ENCODE measurements at regions not wholly inside any gene's neighbourhood (a gene's known extent, or its start where the extent isn't known, plus 50 kb on each side); places are given as distances from the start of the nearest gene placed in this dataset.

DNA sequence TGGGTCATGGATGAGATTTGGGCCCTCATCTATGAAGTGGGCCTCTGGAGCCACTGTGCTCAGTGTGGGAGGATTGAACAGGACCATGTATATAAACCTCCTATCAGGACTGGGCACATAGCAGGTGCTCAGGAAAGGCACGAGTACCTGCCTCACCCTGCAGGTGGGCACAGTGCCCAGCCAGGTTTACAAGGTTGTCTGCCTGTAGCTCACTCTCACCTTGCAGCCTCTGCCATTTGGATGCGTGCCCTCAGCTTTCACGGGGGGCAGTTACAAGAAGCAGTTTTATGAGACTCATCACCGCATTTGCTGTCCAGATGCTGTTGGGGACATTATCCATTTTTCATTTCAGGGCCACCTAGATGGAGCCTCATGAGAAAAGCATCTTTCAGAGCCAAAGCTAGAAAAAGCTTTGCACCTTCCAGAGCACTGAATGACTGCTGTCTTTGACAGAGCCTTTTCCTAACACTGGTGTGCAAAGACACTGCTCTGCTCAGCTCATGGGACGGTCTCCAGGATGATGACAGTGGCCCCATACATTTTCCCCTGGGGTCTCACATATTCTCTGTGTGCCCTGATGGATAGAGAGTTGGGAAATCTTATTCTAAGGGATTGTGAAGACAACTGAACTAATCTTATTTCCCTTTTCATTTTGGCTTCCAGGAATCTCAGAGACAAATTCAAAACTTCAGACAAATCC lies 327.5 kb upstream of the RTL1 start:
- Histone ChIP-seq H3K36me3 (ENCODE audit: control insufficient read depth, insufficient read depth, low read length) (no peaks in the 10 kb centered on the region), H3K4me3 (ENCODE audit: low read depth, low read length) (no peak overlapping the region), H3K27me3 (ENCODE audit: control insufficient read depth, insufficient read depth, low read length) (no peaks in the 10 kb centered on the region)
- DNase-seq (ENCODE audit: low read depth): no peak
- TF ChIP-seq, protein P1, sequence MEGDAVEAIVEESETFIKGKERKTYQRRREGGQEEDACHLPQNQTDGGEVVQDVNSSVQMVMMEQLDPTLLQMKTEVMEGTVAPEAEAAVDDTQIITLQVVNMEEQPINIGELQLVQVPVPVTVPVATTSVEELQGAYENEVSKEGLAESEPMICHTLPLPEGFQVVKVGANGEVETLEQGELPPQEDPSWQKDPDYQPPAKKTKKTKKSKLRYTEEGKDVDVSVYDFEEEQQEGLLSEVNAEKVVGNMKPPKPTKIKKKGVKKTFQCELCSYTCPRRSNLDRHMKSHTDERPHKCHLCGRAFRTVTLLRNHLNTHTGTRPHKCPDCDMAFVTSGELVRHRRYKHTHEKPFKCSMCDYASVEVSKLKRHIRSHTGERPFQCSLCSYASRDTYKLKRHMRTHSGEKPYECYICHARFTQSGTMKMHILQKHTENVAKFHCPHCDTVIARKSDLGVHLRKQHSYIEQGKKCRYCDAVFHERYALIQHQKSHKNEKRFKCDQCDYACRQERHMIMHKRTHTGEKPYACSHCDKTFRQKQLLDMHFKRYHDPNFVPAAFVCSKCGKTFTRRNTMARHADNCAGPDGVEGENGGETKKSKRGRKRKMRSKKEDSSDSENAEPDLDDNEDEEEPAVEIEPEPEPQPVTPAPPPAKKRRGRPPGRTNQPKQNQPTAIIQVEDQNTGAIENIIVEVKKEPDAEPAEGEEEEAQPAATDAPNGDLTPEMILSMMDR (IDR thresholded peaks at IDR 0.05; ENCODE audit: insufficient read depth, low read length, poor library complexity, severe bottlenecking): no peak

DNA sequence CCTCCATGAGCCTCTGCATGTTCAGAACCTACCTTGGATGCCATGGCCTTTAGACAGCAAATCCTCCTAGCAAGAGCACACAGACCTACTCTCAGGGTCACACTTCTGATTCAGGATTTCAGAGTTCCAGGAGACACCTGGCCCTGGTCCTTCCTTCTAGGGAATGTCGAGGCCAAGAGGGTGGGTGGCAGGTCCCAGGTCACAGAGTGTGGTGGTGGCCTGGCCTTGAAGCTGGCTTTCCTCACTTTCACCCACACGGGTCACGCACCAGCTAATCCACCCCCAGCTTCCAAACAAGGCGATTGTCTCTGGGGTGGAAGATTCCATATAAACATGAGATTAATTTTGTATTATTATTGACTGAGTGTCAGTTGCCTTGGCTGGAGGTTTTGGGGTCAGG lies 328.3 kb upstream of the RTL1 start:
- Histone ChIP-seq H3K36me3 (ENCODE audit: control insufficient read depth, insufficient read depth, low read length) (no peaks in the 10 kb centered on the region), H3K27me3 (ENCODE audit: control insufficient read depth, insufficient read depth, low read length) (no peaks in the 10 kb centered on the region), H3K4me3 (ENCODE audit: low read depth, low read length) (no peak overlapping the region)
- TF ChIP-seq, protein P1 (IDR thresholded peaks at IDR 0.05; ENCODE audit: insufficient read depth, low read length, poor library complexity, severe bottlenecking): no peak
- no peak for DNase-seq (ENCODE audit: low read depth)

DNA sequence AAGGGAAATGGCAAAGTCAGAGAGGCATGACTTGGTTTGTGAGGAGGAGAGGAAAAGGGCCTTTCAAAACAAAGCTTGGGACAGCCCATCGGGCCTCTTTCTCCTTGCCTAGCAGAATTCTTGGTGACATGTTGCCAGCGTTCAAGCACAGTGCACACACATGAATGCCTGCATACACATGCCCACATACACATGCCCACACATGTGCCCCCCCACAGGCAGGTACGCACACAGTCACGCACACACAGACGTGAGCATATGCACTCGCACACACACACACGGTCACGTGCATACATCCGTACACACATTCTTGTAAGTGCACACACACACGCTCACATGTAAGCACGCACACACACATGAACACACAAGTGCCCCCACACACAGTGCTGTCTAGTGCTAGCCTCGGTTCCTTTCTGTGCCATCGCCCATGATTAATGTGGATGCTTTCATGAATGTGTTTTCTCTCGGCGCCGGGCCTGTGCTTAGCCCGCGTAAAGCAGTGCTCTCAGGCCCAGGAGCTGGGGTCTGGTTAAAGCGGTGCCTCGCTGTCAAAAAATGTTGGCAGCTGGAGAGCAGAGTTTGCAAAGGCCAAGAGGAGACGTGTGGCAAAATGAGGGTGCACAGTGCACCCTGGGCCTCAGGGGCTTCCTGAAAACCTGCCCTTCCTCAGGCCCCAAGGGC lies 328.8 kb upstream of the DIO3 start:
- TF ChIP-seq, protein P1 (IDR thresholded peaks at IDR 0.05; ENCODE audit: insufficient read depth, low read length, poor library complexity, severe bottlenecking): no peak
- no peak for DNase-seq (ENCODE audit: low read depth)
- no peak overlapping the region for H3K4me3 ChIP-seq (ENCODE audit: low read depth, low read length)
- no peaks in the 10 kb centered on the region for H3K36me3 ChIP-seq (ENCODE audit: control insufficient read depth, insufficient read depth, low read length)
- no peaks in the 10 kb centered on the region for H3K27me3 ChIP-seq (ENCODE audit: control insufficient read depth, insufficient read depth, low read length)

DNA sequence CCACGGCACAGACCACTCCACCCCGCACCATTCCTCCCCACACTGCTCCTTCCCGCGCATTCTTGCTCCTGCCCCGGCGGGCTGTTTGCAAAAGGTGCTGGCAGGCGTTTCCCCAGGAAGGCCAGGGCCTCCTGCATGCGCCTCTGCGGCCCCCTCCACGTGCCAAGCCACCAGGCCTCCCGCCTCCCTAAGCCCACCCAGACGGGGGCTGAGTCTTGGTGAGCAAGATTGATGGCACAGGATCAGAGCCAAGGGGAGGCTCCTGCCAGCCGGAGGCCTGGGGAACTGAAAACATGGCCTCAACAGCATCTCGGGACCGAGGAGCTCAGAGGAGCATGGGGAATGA lies 328.3 kb upstream of the DIO3 start:
- no peaks in the 10 kb centered on the region for H3K36me3 ChIP-seq (ENCODE audit: control insufficient read depth, insufficient read depth, low read length)
- H3K4me3 ChIP-seq (ENCODE audit: low read depth, low read length): no peak overlapping the region
- DNase-seq (ENCODE audit: low read depth): no peak
- no peaks in the 10 kb centered on the region for H3K27me3 ChIP-seq (ENCODE audit: control insufficient read depth, insufficient read depth, low read length)
- TF ChIP-seq, protein P1 (IDR thresholded peaks at IDR 0.05; ENCODE audit: insufficient read depth, low read length, poor library complexity, severe bottlenecking): no peak

DNA sequence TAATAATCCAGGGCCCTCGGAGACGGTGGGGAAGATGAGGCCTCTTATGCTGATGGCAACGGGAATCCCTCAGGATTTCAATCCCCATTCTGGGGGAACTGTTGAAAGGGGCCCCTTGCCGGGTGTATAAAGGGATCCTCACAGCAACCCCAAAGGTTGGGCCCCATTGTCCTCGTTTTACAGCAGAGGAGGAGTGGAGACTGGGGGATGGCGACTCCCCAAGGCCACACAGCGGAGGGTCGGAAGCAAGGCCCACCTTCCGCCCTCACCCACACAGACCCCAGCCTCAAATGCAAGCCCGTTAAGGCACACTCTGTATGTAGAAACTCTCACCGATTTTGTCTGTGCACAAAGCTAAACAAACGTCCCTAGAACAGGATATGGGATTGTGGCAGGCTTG lies 327.9 kb upstream of the DIO3 start:
- H3K27me3 ChIP-seq (ENCODE audit: control insufficient read depth, insufficient read depth, low read length): peaks cover 3% of the 10 kb centered on the region
- no peaks in the 10 kb centered on the region for H3K36me3 ChIP-seq (ENCODE audit: control insufficient read depth, insufficient read depth, low read length)
- no peak overlapping the region for H3K4me3 ChIP-seq (ENCODE audit: low read depth, low read length)
- DNase-seq (ENCODE audit: low read depth): no peak
- TF ChIP-seq, protein P1 (IDR thresholded peaks at IDR 0.05; ENCODE audit: insufficient read depth, low read length, poor library complexity, severe bottlenecking): no peak

DNA sequence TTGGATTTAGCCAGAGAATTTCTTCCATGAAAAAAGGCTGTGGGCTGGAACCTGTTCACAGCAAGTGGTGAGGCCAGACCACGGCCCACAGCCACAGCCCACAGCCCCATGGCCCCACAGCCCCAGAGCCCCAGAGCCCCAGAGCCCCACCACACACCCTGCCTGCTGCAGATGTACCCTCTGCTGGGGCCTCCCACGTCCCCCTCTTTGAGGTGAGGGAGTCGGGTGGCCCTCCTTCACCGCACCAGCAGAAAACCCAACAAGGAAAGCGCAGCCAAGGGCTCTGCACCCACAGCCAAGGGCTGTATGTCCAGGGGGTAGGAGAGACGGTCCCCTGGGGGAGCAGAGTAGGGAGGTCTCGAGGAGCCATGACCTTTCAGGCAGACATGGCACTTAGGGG lies 327.5 kb upstream of the DIO3 start:
- TF ChIP-seq, protein P1 (IDR thresholded peaks at IDR 0.05; ENCODE audit: insufficient read depth, low read length, poor library complexity, severe bottlenecking): no peak
- H3K27me3 ChIP-seq (ENCODE audit: control insufficient read depth, insufficient read depth, low read length): peaks cover 3% of the 10 kb centered on the region
- no peak for DNase-seq (ENCODE audit: low read depth)
- H3K4me3 ChIP-seq (ENCODE audit: low read depth, low read length): no peak overlapping the region
- no peaks in the 10 kb centered on the region for H3K36me3 ChIP-seq (ENCODE audit: control insufficient read depth, insufficient read depth, low read length)

Data from kidney epithelial cell (primary cell).